SHP77 (cell line): ENCODE measurements at regions not wholly inside any gene's neighbourhood (a gene's known extent, or its start where the extent isn't known, plus 50 kb on each side); places are given as distances from the start of the nearest gene placed in this dataset.
"Not testable (repeated sequence)": the region's sequence is repeated elsewhere in the genome, so short reads cannot be mapped to it uniquely, and the experiment has no call there.

Experiments used
- DNase-seq, 2 experiments: peaks; one replicate each; lab custom pipeline; 2025; lab: John Stamatoyannopoulos, UW

GRCh38 chr10:65622608-65623007 lies 1303.2 kb upstream of the LRRTM3 start:
- no peak for DNase-seq

- no peak for DNase-seq
These were observed 1297.2 kb upstream of the LRRTM3 start for GRCh38 chr10:65628493-65629139.

GRCh38 chr10:65660006-65660405 lies 1265.8 kb upstream of the LRRTM3 start:
- no peak for DNase-seq

GRCh38 chr10:65670087-65670486 lies 1255.7 kb upstream of the LRRTM3 start:
- DNase-seq: no peak

GRCh38 chr10:65670596-65670995 lies 1255.2 kb upstream of the LRRTM3 start:
- not testable (repeated sequence) for DNase-seq

- no peak for DNase-seq
These were observed 1250.6 kb upstream of the LRRTM3 start for GRCh38 chr10:65675236-65675635.

GRCh38 chr10:65684896-65685295 lies 1240.9 kb upstream of the LRRTM3 start:
- no peak for DNase-seq

GRCh38 chr10:65701168-65701776 lies 1224.6 kb upstream of the LRRTM3 start:
- no peak for DNase-seq

GRCh38 chr10:65708057-65708456 lies 1217.8 kb upstream of the LRRTM3 start:
- DNase-seq: no peak

GRCh38 chr10:65710306-65710705 lies 1215.5 kb upstream of the LRRTM3 start:
- no peak for DNase-seq

GRCh38 chr10:65719790-65720189 lies 1206.0 kb upstream of the LRRTM3 start:
- no peak for DNase-seq

GRCh38 chr10:65720901-65721300 lies 1204.9 kb upstream of the LRRTM3 start:
- no peak for DNase-seq

GRCh38 chr10:65723525-65723924 lies 1202.3 kb upstream of the LRRTM3 start:
- DNase-seq: no peak

- no peak for DNase-seq
These were observed 1190.5 kb upstream of the LRRTM3 start for GRCh38 chr10:65735382-65735781.

- no peak for DNase-seq
These were observed 1182.9 kb upstream of the LRRTM3 start for GRCh38 chr10:65742906-65743305.

- no peak for DNase-seq
These were observed 1174.6 kb upstream of the LRRTM3 start for GRCh38 chr10:65751218-65751617.

GRCh38 chr10:65751896-65752295 lies 1173.9 kb upstream of the LRRTM3 start:
- no peak for DNase-seq

- no peak for DNase-seq
These were observed 1172.3 kb upstream of the LRRTM3 start for GRCh38 chr10:65753532-65753931.

- no peak for DNase-seq
These were observed 1171.7 kb upstream of the LRRTM3 start for GRCh38 chr10:65754112-65754511.

GRCh38 chr10:65762311-65762710 lies 1163.5 kb upstream of the LRRTM3 start:
- DNase-seq: no peak

GRCh38 chr10:65765006-65765541 lies 1160.8 kb upstream of the LRRTM3 start:
- DNase-seq: no peak

GRCh38 chr10:65769828-65770227 lies 1156.0 kb upstream of the LRRTM3 start:
- DNase-seq: no peak

- DNase-seq: no peak
These were observed 1147.1 kb upstream of the LRRTM3 start for GRCh38 chr10:65778753-65779152.

- DNase-seq: no peak
These were observed 1145.9 kb upstream of the LRRTM3 start for GRCh38 chr10:65779985-65780384.
